A673 (cell line): ENCODE measurements at regions not wholly inside any gene's neighbourhood (a gene's known extent, or its start where the extent isn't known, plus 50 kb on each side); places are given as distances from the start of the nearest gene placed in this dataset.

Experiments used
- CTCF ChIP-seq: fragments of 300-800, 200-600 bp; sonication (generic); conservative IDR thresholded peaks from 2 replicates; pipeline ENCODE4 v1.5.1; 2017; ENCODE audit warnings: low read depth, mild to moderate bottlenecking, antibody characterized with exemption, low read length, moderate library complexity, mixed read lengths
- EZH2 ChIP-seq: fragments of 200-600 bp; sonication (generic); IDR thresholded peaks from 2 replicates; pipeline ENCODE4 v1.6.1; 2017; ENCODE audit warnings: borderline replicate concordance, low read depth, mild to moderate bottlenecking, mixed read lengths, antibody characterized with exemption, low read length; ENCODE audit not compliant: poor library complexity, severe bottlenecking

- TF ChIP-seq CTCF (no peak), EZH2 (no peak)
These were observed 151.5 kb downstream of the NHLRC3 start for GRCh38 chr13:39189778-39190177.
